GM12801 (cell line): ENCODE measurements at regions not wholly inside any gene's neighbourhood (a gene's known extent, or its start where the extent isn't known, plus 50 kb on each side); places are given as distances from the start of the nearest gene placed in this dataset.

Experiments used
- CTCF ChIP-seq: IDR thresholded peaks from one replicate; pipeline ENCODE4 v1.5.1; 2011; ENCODE audit warnings: control low read depth; ENCODE audit not compliant: insufficient read length; ENCODE audit errors: extremely low read depth

GRCh38 chr6:134593887-134594286 is 276.0 kb upstream of the SGK1 start:
- no peak for TF ChIP-seq CTCF

- no peak for TF ChIP-seq CTCF
Observed at GRCh38 chr6:134593442-134593841, 275.5 kb upstream of the SGK1 start.

- no peak for TF ChIP-seq CTCF
Observed at GRCh38 chr6:134593024-134593423, 275.1 kb upstream of the SGK1 start.

- no peak for TF ChIP-seq CTCF
Observed at GRCh38 chr6:134590449-134590848, 272.5 kb upstream of the SGK1 start.

GRCh38 chr6:134590004-134590403 is 272.1 kb upstream of the SGK1 start:
- TF ChIP-seq CTCF = no peak

GRCh38 chr6:134589512-134589911 is 271.6 kb upstream of the SGK1 start:
- no peak for TF ChIP-seq CTCF

GRCh38 chr6:134588267-134588666 is 270.4 kb upstream of the SGK1 start:
- TF ChIP-seq CTCF = no peak

- TF ChIP-seq CTCF = no peak
Observed at GRCh38 chr6:134585517-134585873, 267.6 kb upstream of the SGK1 start.
